HCT116 (cell line): ENCODE measurements at regions not wholly inside any gene's neighbourhood (a gene's known extent, or its start where the extent isn't known, plus 50 kb on each side); places are given as distances from the start of the nearest gene placed in this dataset.

Experiments
- ATAC-seq: fragments of 200-7000 bp; cut with Tn5 transposase; 2 replicates; pipeline ENCODE4 v1.9.1; 2020; ENCODE audit warnings: mild to moderate bottlenecking, moderate library complexity
- BruUV-seq: library from RNA; stranded (reverse); fragments of 400-500 nt; replicated peaks from 2 replicates; lab custom pipeline; 2021; lab: Mats Ljungman, UMichigan
- CTCF ChIA-PET: fragments of 300-600 bp; sonication (Branson Sonifier 250); formaldehyde crosslinking; loops from one replicate; lab custom pipeline; 2021; ENCODE audit warnings: antibody characterized with exemption; lab: Charles Lee
- POLR2A ChIA-PET: fragments of 300-600, 350-600 bp; sonication (Branson Sonifier 250); formaldehyde crosslinking; loops from one replicate; lab custom pipeline; 2021; ENCODE audit warnings: antibody characterized with exemption; lab: Charles Lee
- RAD21 ChIA-PET, 2 experiments: fragments of 300-600 bp; sonication (Branson Sonifier 250); formaldehyde crosslinking; loops; one replicate each; lab custom pipeline; 2023; ENCODE audit warnings: low total read pairs in 2 of 2; ENCODE audit not compliant: uncharacterized antibody in 2 of 2, unreplicated experiment in 2 of 2, low non-redundant PET in 1 of 2; lab: Charles Lee
- DNase-seq: peaks from one replicate; pipeline ENCODE4 v3.0.0-alpha.2; 2010; ENCODE audit warnings: low read depth, low spot score
- H2AFZ ChIP-seq: fragments of 200-600 bp; shearing (Covaris generic), sonication (generic); 2 replicates; pipeline ENCODE4 v1.6.1; 2017; ENCODE audit warnings: low read depth, mixed run types, mixed read lengths, antibody characterized with exemption, low read length; ENCODE audit not compliant: poor library complexity, severe bottlenecking
- H3K27ac ChIP-seq: 2 replicates; pipeline ENCODE4 v1.5.1; 2012; ENCODE audit warnings: low read depth, low read length
- H3K27me3 ChIP-seq: fragments of 200-600 bp; sonication (generic); 2 replicates; pipeline ENCODE4 v1.6.1; 2016; ENCODE audit warnings: mixed run types, low read length, mixed read lengths; ENCODE audit not compliant: insufficient read depth
- H3K36me3 ChIP-seq, 2 experiments: fragments of 200-500 bp in 1 of 2; fragments of 200-600 bp in 1 of 2; sonication (Bioruptor generic) in 1 of 2; sonication (generic) in 1 of 2; 2 replicates each; pipeline versions ENCODE4 v1.5.1 to v1.6.1; 2014 to 2016; ENCODE audit warnings: low read length in 2 of 2, inconsistent platforms in 1 of 2, mixed read lengths in 1 of 2, mixed run types in 1 of 2; ENCODE audit not compliant: insufficient read depth in 2 of 2, control insufficient read depth in 1 of 2
- H3K4me1 ChIP-seq, 2 experiments: fragments of 200-600 bp in 1 of 2; sonication (generic) in 1 of 2; 2 replicates each; pipeline versions ENCODE4 v1.5.1 to v1.6.1; 2012 to 2017; ENCODE audit warnings: low read length in 2 of 2, inconsistent platforms in 1 of 2, mild to moderate bottlenecking in 1 of 2, mixed read lengths in 1 of 2, mixed run types in 1 of 2, moderate library complexity in 1 of 2; ENCODE audit not compliant: insufficient read depth in 2 of 2, control insufficient read depth in 1 of 2
- H3K4me2 ChIP-seq: fragments of 200-600 bp; sonication (generic); 2 replicates; pipeline ENCODE4 v1.6.1; 2017; ENCODE audit warnings: mixed run types, low read length, mixed read lengths
- H3K4me3 ChIP-seq, 2 experiments: fragments of 200-600 bp in 1 of 2; sonication (generic) in 1 of 2; replicated peaks in 1 of 2; 2 replicates each; pipeline ENCODE4 v1.5.1; 2011 to 2016; ENCODE audit warnings: low read length in 2 of 2, control low read depth in 1 of 2, low read depth in 1 of 2, mild to moderate bottlenecking in 1 of 2, mixed read lengths in 1 of 2, mixed run types in 1 of 2
- H3K79me2 ChIP-seq: fragments of 200-600 bp; sonication (generic); 2 replicates; pipeline ENCODE4 v1.6.1; 2017; ENCODE audit warnings: mild to moderate bottlenecking, mixed run types, low read length, moderate library complexity, mixed read lengths; ENCODE audit not compliant: insufficient read depth
- H3K9ac ChIP-seq: fragments of 200-600 bp; sonication (generic); 2 replicates; pipeline ENCODE4 v1.6.1; 2016; ENCODE audit warnings: low read length, mixed read lengths
- H3K9me2 ChIP-seq: fragments of 200-600 bp; sonication (generic), shearing (Covaris generic); 2 replicates; pipeline ENCODE4 v1.6.1; 2017; ENCODE audit warnings: mixed run types, mild to moderate bottlenecking, moderate library complexity; ENCODE audit not compliant: insufficient read depth
- H3K9me3 ChIP-seq, 2 experiments: fragments of 200-500 bp in 1 of 2; fragments of 200-600 bp in 1 of 2; sonication (Bioruptor generic) in 1 of 2; sonication (generic) in 1 of 2; 2 replicates each; pipeline ENCODE4 v1.6.1; 2014 to 2017; ENCODE audit warnings: low read length in 2 of 2, mixed read lengths in 2 of 2, inconsistent platforms in 1 of 2, low read depth in 1 of 2, mild to moderate bottlenecking in 1 of 2, mixed run types in 1 of 2, moderate library complexity in 1 of 2; ENCODE audit not compliant: control insufficient read depth in 1 of 2, insufficient read depth in 1 of 2
- H4K20me1 ChIP-seq: fragments of 200-600 bp; sonication (generic), shearing (Covaris generic); 2 replicates; pipeline ENCODE4 v1.6.1; 2017; ENCODE audit warnings: mixed run types, mild to moderate bottlenecking, moderate library complexity; ENCODE audit not compliant: insufficient read depth
- CBX3 ChIP-seq: IDR thresholded peaks from 2 replicates; pipeline ENCODE4 v1.6.1; 2012; ENCODE audit warnings: low read depth
- EGR1 ChIP-seq: IDR thresholded peaks from 2 replicates; pipeline ENCODE4 v1.6.1; 2012; ENCODE audit warnings: low read depth
- ELF1 ChIP-seq: IDR thresholded peaks from 2 replicates; pipeline ENCODE4 v1.6.1; 2012; ENCODE audit warnings: low read depth, borderline replicate concordance
- EZH2phosphoT487 ChIP-seq: fragments of 200-600 bp; IDR thresholded peaks from 2 replicates; pipeline ENCODE4 v1.6.1; 2018; ENCODE audit warnings: antibody characterized with exemption, borderline replicate concordance
- JUND ChIP-seq: IDR thresholded peaks from 2 replicates; pipeline ENCODE4 v1.6.1; 2012
- POLR2A ChIP-seq: IDR thresholded peaks from 2 replicates; pipeline ENCODE4 v1.7.0; 2011; ENCODE audit warnings: borderline replicate concordance; ENCODE audit not compliant: insufficient read depth, insufficient read length; ENCODE audit errors: extremely low read depth
- RAD21 ChIP-seq: IDR thresholded peaks from 2 replicates; pipeline ENCODE4 v1.6.1; 2012; ENCODE audit warnings: low read depth, mild to moderate bottlenecking
- SIN3A ChIP-seq: IDR thresholded peaks from 2 replicates; pipeline ENCODE4 v1.6.1; 2012; ENCODE audit warnings: low read depth
- SP1 ChIP-seq: IDR thresholded peaks from 2 replicates; pipeline ENCODE4 v1.6.1; 2012; ENCODE audit warnings: low read depth
- SRF ChIP-seq: IDR thresholded peaks from 2 replicates; pipeline ENCODE4 v1.6.1; 2012; ENCODE audit warnings: low read depth
- TCF7L2 ChIP-seq: IDR thresholded peaks from 2 replicates; pipeline ENCODE4 v1.7.0; 2011; ENCODE audit warnings: borderline replicate concordance, inconsistent platforms; ENCODE audit not compliant: insufficient read depth, insufficient read length; ENCODE audit errors: extremely low read depth
- YY1 ChIP-seq: IDR thresholded peaks from 2 replicates; pipeline ENCODE4 v1.6.1; 2011; ENCODE audit warnings: low read length, low read depth, moderate library complexity, mild to moderate bottlenecking; ENCODE audit not compliant: insufficient replicate concordance; ENCODE audit errors: extremely low read depth
- ZNF274 ChIP-seq: fragments of 200-500 bp; sonication (Bioruptor generic); IDR thresholded peaks from 2 replicates; pipeline ENCODE4 v1.6.1; 2014; ENCODE audit warnings: mild to moderate bottlenecking, low read depth, low read length, inconsistent platforms
- intact Hi-C: fragments of 100-400 bp; cut with micrococcal nuclease; formaldehyde crosslinking; loops from 2 replicates; pipeline ENCODE4 v1.10.0; 2022
- TF ChIP-seq, protein P1 (sequence below): IDR thresholded peaks from 2 replicates; pipeline ENCODE4 v1.6.1; 2012
- TF ChIP-seq, protein P2 (sequence below): IDR thresholded peaks from 2 replicates; pipeline ENCODE4 v1.6.1; 2012
- TF ChIP-seq, protein P3 (sequence below): IDR thresholded peaks from 2 replicates; pipeline ENCODE4 v1.6.1; 2012; ENCODE audit warnings: low read depth
- TF ChIP-seq, protein P4 (sequence below), 3 experiments: fragments of 200-600 bp in 1 of 3; sonication (generic) in 1 of 3; IDR thresholded peaks in 2 of 3; conservative IDR thresholded peaks in 1 of 3; 2 replicates each; pipeline ENCODE4 v1.5.1; 2012 to 2017; ENCODE audit warnings: low read depth in 2 of 3, low read length in 2 of 3, antibody characterized with exemption in 1 of 3, borderline replicate concordance in 1 of 3, control low read depth in 1 of 3, mild to moderate bottlenecking in 1 of 3, mixed read lengths in 1 of 3, mixed run types in 1 of 3, moderate library complexity in 1 of 3; ENCODE audit not compliant: insufficient read depth in 1 of 3
- TF ChIP-seq, protein P5 (sequence below): IDR thresholded peaks from 2 replicates; pipeline ENCODE4 v1.6.1; 2011; ENCODE audit warnings: mild to moderate bottlenecking, low read length, moderate library complexity; ENCODE audit not compliant: insufficient replicate concordance; ENCODE audit errors: extremely low read depth

DNA sequence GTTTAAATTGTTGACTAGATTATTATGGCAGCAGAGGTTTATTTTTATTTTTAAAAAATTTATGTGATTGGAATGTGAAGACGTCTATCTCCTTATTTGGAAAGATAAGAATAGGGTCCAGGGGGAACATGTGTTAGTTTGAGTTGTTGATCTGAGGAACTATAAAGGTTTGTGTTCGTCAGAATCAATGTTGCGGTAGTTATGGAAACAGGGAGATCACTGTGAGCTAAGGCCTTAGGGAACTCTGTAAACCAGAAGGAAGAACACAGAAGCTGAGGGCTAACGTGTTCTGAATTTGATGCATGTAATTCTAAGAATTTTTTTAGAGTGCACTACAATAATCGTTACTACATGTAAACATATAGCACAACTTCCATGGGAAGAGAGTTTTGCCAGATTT is 168.5 kb upstream of the ZSWIM2 start (continued):
- TF ChIP-seq, protein P1, sequence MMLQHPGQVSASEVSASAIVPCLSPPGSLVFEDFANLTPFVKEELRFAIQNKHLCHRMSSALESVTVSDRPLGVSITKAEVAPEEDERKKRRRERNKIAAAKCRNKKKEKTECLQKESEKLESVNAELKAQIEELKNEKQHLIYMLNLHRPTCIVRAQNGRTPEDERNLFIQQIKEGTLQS: no peak
- no peak for TF ChIP-seq TCF7L2
- no peak for TF ChIP-seq SIN3A

DNA sequence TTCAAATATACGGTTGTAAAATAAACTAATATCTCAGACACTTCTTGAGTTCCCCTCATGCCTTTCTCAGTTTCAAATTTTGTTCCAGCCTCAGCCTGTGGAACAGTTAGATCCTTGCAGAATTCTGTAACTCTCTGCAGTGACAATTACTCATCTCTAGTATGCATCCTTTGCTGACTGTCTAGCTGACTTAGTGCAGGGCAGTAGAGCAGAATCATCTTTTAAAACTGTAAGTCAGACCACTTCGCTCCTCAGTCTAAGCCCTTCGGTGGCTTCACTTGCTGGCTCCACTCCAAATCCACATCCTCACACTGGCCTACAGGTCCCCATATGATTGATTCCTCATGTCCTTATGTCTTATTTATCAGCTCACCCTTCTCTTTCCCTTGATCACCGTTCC is 164.1 kb upstream of the ZSWIM2 start:
- Histone ChIP-seq H3K27ac (no peak overlapping the region), H3K79me2 (no peaks in the 10 kb centered on the region), H3K4me2 (no peak overlapping the region), H3K4me3 (no peak overlapping the region), H3K4me1 (no peaks in the 10 kb centered on the region), H3K9ac (no peak overlapping the region), H3K36me3 (no peaks in the 10 kb centered on the region), H3K27me3 (no peaks in the 10 kb centered on the region), H3K9me2 (peaks cover 7% of the 10 kb centered on the region), H2AFZ (no peak overlapping the region), H3K9me3 (no peaks in the 10 kb centered on the region), H4K20me1 (no peaks in the 10 kb centered on the region)
- no TSS peak for BruUV-seq
- CTCF ChIA-PET: no interaction called here
- POLR2A ChIA-PET: no interaction called here
- TF ChIP-seq JUND (no peak), CBX3 (no peak), YY1 (no peak), ZNF274 (no peak), SRF (no peak), SP1 (no peak), TCF7L2 (no peak), RAD21 (no peak), SIN3A (no peak), POLR2A (no peak), ELF1 (no peak), EZH2phosphoT487 (no peak), EGR1 (no peak)
- TF ChIP-seq, protein P2, sequence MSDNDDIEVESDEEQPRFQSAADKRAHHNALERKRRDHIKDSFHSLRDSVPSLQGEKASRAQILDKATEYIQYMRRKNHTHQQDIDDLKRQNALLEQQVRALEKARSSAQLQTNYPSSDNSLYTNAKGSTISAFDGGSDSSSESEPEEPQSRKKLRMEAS: no peak
- TF ChIP-seq, protein P1: no peak
- TF ChIP-seq, protein P3, sequence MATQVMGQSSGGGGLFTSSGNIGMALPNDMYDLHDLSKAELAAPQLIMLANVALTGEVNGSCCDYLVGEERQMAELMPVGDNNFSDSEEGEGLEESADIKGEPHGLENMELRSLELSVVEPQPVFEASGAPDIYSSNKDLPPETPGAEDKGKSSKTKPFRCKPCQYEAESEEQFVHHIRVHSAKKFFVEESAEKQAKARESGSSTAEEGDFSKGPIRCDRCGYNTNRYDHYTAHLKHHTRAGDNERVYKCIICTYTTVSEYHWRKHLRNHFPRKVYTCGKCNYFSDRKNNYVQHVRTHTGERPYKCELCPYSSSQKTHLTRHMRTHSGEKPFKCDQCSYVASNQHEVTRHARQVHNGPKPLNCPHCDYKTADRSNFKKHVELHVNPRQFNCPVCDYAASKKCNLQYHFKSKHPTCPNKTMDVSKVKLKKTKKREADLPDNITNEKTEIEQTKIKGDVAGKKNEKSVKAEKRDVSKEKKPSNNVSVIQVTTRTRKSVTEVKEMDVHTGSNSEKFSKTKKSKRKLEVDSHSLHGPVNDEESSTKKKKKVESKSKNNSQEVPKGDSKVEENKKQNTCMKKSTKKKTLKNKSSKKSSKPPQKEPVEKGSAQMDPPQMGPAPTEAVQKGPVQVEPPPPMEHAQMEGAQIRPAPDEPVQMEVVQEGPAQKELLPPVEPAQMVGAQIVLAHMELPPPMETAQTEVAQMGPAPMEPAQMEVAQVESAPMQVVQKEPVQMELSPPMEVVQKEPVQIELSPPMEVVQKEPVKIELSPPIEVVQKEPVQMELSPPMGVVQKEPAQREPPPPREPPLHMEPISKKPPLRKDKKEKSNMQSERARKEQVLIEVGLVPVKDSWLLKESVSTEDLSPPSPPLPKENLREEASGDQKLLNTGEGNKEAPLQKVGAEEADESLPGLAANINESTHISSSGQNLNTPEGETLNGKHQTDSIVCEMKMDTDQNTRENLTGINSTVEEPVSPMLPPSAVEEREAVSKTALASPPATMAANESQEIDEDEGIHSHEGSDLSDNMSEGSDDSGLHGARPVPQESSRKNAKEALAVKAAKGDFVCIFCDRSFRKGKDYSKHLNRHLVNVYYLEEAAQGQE: no peak
- TF ChIP-seq, protein P4, sequence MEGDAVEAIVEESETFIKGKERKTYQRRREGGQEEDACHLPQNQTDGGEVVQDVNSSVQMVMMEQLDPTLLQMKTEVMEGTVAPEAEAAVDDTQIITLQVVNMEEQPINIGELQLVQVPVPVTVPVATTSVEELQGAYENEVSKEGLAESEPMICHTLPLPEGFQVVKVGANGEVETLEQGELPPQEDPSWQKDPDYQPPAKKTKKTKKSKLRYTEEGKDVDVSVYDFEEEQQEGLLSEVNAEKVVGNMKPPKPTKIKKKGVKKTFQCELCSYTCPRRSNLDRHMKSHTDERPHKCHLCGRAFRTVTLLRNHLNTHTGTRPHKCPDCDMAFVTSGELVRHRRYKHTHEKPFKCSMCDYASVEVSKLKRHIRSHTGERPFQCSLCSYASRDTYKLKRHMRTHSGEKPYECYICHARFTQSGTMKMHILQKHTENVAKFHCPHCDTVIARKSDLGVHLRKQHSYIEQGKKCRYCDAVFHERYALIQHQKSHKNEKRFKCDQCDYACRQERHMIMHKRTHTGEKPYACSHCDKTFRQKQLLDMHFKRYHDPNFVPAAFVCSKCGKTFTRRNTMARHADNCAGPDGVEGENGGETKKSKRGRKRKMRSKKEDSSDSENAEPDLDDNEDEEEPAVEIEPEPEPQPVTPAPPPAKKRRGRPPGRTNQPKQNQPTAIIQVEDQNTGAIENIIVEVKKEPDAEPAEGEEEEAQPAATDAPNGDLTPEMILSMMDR (IDR thresholded peaks at IDR 0.05 in 2 of 3, conservative IDR thresholded peaks at IDR 0.05 in 1 of 3; ENCODE audit: borderline replicate concordance in 1 of 3, insufficient read depth in 1 of 3, low read depth in 2 of 3, low read length in 2 of 3): no peak
- TF ChIP-seq, protein P5, sequence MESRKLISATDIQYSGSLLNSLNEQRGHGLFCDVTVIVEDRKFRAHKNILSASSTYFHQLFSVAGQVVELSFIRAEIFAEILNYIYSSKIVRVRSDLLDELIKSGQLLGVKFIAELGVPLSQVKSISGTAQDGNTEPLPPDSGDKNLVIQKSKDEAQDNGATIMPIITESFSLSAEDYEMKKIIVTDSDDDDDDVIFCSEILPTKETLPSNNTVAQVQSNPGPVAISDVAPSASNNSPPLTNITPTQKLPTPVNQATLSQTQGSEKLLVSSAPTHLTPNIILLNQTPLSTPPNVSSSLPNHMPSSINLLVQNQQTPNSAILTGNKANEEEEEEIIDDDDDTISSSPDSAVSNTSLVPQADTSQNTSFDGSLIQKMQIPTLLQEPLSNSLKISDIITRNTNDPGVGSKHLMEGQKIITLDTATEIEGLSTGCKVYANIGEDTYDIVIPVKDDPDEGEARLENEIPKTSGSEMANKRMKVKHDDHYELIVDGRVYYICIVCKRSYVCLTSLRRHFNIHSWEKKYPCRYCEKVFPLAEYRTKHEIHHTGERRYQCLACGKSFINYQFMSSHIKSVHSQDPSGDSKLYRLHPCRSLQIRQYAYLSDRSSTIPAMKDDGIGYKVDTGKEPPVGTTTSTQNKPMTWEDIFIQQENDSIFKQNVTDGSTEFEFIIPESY: no peak
- ATAC-seq: no peak
- RAD21 ChIA-PET: no interaction called here
- intact Hi-C loops: no loop called here
- DNase-seq: no peak
